Urothelium cell line (cell line): ENCODE measurements at regions not wholly inside any gene's neighbourhood (a gene's known extent, or its start where the extent isn't known, plus 50 kb on each side); places are given as distances from the start of the nearest gene placed in this dataset.

Source experiments
- DNase-seq: peaks from one replicate; pipeline ENCODE4 v3.0.0; 2011; ENCODE audit warnings: low spot score, mixed read lengths
- FAIRE-seq: peaks from 2 replicates; lab custom pipeline; 2011; peaks lifted over from hg19 to GRCh38; lab: Jason Lieb, UNC

GRCh38 chr7:19623676-19624075, 85.2 kb downstream of the POLR1F start:
- DNase-seq (no peak), FAIRE-seq (no peak)

DNA sequence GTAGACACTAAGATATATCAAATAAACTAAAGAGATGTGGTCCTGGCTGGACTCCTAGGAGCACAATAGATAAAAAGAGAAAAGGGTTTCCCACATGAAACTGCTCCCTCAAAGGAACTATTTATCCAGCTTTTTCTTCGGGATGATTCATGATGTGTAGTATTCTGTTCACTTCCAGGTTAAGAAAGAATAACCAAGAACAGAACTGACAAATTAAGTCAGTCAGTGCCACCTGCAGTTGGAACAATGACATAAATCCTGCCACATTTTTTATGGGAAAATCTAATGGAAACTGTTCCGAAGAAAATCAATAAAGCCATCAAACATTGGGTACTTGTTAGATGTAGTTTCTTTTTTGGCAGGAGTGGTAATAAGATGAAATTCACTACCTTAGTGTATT, 87.1 kb downstream of the POLR1F start:
- FAIRE-seq: no peak
- DNase-seq: no peak

DNA sequence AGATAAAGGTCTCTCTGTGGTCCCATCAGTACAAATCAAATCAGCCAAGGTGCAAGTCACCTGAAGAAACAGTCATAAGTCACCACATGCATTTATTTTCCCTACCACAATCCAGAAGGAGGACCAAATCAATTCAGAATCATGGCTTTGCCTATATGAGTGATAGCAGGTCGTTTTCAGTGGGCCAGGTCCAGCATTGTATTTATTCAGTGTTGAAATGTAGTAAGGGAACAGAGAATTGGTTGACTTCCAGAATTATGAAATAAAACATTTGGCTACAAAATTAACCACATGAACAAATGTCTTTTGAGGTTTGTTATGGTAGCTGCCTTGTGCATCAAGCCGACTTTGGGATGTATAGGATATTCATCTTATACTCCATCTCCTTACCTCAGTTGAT, 88.4 kb downstream of the POLR1F start:
- DNase-seq: no peak

DNA sequence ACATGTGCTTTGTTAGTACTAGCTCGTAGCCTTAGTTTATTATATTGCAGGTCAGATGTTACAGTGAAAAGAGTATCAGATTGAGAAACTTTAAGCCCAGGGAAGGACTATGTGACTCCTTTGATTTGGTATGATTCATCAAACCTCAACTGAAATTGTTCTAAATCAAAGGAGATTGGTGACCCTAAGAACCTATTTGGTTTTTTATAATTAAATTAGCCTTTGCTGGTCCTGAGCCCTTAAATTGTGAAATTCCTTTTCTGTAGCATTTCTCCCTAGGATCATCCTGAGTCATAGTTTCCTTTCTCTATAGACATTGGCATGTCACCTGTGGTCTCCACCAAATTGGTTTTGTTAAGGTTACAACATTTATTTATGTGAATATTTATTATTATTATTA, 89.7 kb downstream of the POLR1F start:
- DNase-seq: no peak

More for the DNA sequence above, 88.4 kb downstream of the POLR1F start:
- FAIRE-seq: no peak

DNA sequence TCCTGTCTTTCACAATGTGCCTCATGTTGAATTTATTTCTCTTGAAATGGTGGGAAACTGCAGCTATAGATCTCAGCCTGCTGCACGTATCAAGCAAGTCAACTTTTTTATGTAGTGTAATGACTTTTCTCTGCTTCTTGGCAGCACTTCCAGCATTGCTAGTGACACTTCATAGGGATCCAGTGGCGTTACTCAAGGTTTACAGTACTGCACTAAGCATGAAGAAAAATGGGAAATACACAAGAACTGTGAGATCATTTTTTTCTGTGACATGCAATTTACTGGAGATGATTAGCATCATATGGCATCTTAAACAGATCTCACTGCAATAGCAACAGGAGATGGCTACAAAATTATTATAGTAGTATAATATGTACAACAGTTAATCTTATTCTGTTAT, 90.9 kb downstream of the POLR1F start:
- FAIRE-seq: no peak
- DNase-seq: no peak

More for the DNA sequence above, 89.7 kb downstream of the POLR1F start:
- FAIRE-seq: no peak

- no peak for DNase-seq
- no peak for FAIRE-seq
These were observed 98.5 kb downstream of the POLR1F start for GRCh38 chr7:19610194-19610943.

DNA sequence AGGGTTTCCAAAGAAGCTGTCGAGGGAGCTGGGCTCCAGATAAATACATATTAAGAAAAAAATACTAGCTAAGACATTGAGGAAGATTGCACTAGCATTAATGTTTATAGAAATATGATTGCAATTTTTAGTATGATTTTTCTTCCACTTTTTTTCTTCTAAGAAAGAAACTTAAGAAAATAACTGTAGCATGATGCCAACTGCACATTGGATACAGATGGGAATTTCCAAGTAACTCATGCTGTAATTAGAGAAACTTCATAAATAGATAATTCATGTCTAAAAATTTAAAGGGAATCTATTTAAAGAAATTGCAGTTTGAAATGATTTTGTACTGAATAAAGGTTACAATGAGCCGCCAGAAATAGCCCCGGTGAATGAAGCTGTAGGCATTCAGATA, 119.4 kb downstream of the POLR1F start:
- FAIRE-seq: no peak

GRCh38 chr7:19587291-19587690, 121.5 kb downstream of the POLR1F start:
- no peak for FAIRE-seq
- no peak for DNase-seq

More for the DNA sequence above, 119.4 kb downstream of the POLR1F start:
- DNase-seq: no peak

GRCh38 chr7:19585761-19586160, 123.1 kb downstream of the POLR1F start:
- DNase-seq (no peak), FAIRE-seq (peak; percentile 30)

DNA sequence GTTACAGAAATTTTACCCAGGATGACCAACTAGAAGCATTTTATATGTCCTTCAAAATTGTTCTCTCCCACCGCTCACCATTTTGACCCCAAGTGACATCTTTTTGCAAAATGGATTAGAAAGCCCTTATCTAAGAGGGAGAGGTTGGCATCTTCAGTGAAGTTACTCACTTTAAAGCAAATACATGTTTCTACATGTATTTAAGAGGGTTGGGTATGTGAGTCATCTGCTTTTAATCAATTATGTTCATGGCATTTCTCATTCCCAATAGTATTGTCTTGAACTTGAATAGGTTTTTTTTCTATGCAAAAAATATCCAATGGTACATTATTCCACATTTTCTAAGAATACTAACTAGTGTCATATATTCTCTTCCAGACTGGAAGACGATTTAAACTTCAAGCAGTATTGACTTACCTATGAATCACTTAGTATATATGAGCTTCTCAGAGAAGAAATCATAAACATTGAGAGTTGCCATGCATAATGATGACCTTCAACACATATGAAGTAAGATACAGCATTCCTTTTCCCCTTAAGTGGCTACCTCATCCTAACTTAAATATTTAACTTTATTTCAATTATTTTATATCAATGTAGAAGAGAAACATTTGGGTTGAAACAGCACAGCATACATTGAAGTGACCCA, 132.8 kb downstream of the POLR1F start:
- no peak for FAIRE-seq
- DNase-seq: no peak

- DNase-seq (no peak), FAIRE-seq (no peak)
These were observed 134.7 kb downstream of the POLR1F start for GRCh38 chr7:19574131-19574530.

- FAIRE-seq (peak; percentile 17), DNase-seq (no peak)
These were observed 136.3 kb downstream of the POLR1F start for GRCh38 chr7:19572566-19572965.

DNA sequence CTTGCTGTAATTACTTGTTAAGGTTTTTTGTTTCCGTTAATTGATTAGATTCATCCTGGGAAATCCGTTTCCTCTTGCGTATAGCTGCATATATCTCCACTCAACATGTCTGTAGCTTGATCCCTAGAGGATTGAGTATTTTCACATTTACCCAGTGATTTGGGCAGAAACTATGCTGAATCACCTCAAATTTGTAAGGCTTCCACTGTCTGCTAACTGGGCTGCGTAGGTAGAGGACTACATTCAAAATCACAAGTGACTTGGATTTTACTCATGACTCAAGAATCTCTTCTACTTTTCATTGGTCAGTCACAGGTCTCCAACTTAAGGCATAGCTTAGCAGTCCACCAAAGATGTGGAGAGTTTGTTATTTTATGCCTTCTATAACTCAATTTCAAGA, 141.8 kb downstream of the POLR1F start:
- DNase-seq (no peak), FAIRE-seq (no peak)

DNA sequence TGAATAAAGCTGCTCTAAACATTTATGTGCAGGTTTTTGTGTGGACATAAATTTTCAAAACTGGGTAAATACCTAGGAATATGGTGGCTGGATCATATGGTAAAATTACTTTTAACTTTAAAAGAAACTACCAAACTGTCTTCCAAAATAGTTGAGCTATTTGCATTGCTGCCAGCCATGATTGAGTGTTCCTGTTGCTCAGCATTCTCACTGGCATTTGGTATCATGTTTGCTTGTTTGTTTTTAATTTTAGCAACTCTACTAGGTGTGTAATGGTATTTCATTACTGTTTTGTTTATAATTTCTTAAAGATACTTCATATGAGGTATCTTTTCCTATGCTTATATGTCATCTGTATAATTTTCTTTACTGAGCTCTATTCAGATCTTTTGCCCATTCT, 143.2 kb downstream of the POLR1F start:
- no peak for FAIRE-seq
- DNase-seq: no peak

GRCh38 chr7:19561121-19561805, 147.6 kb downstream of the POLR1F start:
- FAIRE-seq (no peak), DNase-seq (no peak)

- DNase-seq: peak; percentile 14
- no peak for FAIRE-seq
These were observed 148.5 kb downstream of the POLR1F start for GRCh38 chr7:19560111-19560883.

DNA sequence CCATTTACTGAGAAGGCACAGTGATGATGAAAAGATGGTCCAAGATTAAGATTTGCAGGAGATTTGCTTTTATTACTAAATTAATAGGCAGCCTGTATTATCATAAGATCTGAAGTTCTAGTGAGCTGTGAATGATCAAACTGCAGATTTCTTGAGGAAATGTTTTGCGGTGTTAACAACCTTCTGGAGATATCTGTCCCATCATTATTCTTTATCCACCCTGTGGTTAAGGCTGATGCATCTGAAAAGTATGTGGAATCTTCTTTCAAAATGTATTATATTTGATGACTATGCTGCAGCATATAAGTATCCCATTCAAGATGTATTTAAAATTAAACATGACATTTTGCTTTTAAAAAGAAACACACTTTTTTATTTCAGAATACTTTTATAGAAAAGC, 150.3 kb downstream of the POLR1F start:
- DNase-seq (peak; percentile 6), FAIRE-seq (no peak)

DNA sequence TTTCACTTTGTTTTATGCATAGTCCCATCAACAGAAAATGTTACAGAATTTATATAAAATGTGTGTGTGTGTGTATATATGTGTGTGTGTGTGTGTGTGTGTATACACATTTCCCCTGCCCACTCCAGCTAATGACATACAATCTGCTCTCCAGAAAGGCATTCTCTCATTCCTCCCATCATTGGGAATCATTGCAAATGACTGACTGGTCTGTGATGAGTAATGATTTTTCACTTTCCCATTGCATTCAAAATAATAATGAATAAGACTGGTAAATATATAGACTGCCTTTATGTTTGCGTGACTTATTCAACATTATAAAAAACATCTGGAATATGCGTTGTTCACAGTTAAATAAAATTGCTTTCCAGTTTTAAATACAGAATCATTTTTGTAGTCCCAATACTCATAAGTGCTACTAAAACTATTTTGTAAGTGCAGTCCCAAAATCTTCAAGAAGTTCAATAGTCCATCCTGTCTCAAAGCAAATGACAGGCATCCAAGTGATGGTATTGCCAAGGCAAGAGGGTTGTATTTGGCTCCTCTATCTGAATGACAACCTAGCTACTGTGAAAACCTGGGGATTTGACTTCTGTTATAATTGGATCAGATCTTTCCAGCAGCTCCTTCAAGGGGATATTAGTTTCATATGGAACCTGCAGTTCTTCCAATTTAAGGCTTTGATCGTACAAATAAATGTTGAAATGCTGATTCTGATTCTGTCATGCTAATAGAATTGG, 150.9 kb downstream of the POLR1F start:
- FAIRE-seq (no peak), DNase-seq (no peak)

DNA sequence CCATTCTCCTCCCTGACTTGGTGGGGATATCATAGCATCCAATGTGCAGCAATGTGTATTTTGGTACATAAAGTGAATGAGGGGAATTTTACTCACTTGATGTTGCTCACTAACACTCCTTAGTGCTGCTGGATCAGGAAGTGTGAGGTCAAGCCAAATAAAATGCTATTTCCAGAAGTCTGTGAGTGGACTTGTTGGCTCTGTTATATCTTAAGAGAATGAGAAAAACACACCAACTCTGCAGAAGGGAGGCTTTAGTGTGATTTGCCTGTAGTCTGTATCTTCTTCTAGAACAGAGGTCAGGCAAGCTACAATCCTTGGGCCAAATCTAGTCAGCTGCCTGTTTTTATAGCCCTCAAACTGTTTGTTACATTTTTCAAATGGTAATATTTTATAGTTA, 154.3 kb downstream of the POLR1F start:
- DNase-seq: no peak

DNA sequence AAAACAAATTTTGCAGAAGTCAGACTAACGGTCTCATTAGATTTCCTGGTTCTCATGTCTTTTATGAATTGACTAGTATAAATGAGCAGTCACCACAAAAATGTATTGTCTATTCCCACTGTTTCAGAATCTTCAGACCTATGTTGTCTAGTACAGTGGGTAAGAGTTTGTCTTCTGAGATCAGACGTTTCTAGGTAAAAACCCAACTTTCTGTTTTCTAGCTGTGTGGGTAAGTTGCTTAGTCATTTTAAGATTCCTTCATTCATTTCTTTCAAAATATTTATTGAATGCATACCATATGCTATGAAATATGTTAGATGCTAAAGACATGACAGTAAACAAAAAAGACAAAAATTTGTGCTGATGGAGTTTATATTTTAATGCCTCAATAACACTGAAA, 156.3 kb downstream of the POLR1F start:
- DNase-seq: no peak
- FAIRE-seq: no peak

More for the DNA sequence above, 154.3 kb downstream of the POLR1F start:
- no peak for FAIRE-seq
